ENCODE measurements at regions not wholly inside any gene's neighbourhood (a gene's known extent, or its start where the extent isn't known, plus 50 kb on each side); places are given as distances from the start of the nearest gene placed in this dataset.
"Not testable (repeated sequence)": the region's sequence is repeated elsewhere in the genome, so short reads cannot be mapped to it uniquely, and the experiment has no call there.

GRCh38 chr6:30815041-30815742 lies 69.1 kb upstream of the DDR1 start:
- Mint-ChIP-seq H3K36me3 (peaks cover 33% of the 10 kb centered on the region), H3K4me1 (peaks cover 90% of the 10 kb centered on the region), H3K27ac (peak overlapping the region; percentile 89), H3K4me3 (peak overlapping the region; percentile 31)
- peak in 1 of 2 donors; percentile 76 for DNase-seq (ENCODE audit: low spot score in 2 of 2)
- not testable (repeated sequence) for ATAC-seq, H3K9me3 Mint-ChIP-seq

GRCh38 chr6:30814146-30815040 lies 69.9 kb upstream of the DDR1 start:
- ATAC-seq (peak; percentile 65), DNase-seq (ENCODE audit: low spot score in 2 of 2) (peak in 1 of 2 donors; percentile 55)
- peaks cover 2% of the 10 kb centered on the region for H3K9me3 Mint-ChIP-seq
- H3K27ac Mint-ChIP-seq = peak overlapping the region; percentile 89
- H3K4me3 Mint-ChIP-seq = peak overlapping the region; percentile 37
- H3K36me3 Mint-ChIP-seq = peaks cover 31% of the 10 kb centered on the region
- peaks cover 90% of the 10 kb centered on the region for H3K4me1 Mint-ChIP-seq

GRCh38 chr6:30813631-30814145 lies 69.3 kb upstream of the IER3 start:
- peak overlapping the region; percentile 37 for H3K4me3 Mint-ChIP-seq
- peak overlapping the region; percentile 89 for H3K27ac Mint-ChIP-seq
- ATAC-seq (no peak), DNase-seq (ENCODE audit: low spot score in 2 of 2) (no peak)
- H3K4me1 Mint-ChIP-seq = peaks cover 84% of the 10 kb centered on the region
- peaks cover 2% of the 10 kb centered on the region for H3K9me3 Mint-ChIP-seq
- H3K36me3 Mint-ChIP-seq = peaks cover 28% of the 10 kb centered on the region

GRCh38 chr6:30810813-30811339 lies 66.5 kb upstream of the IER3 start:
- Mint-ChIP-seq H3K27ac (peak overlapping the region; percentile 89), H3K4me1 (peaks cover 74% of the 10 kb centered on the region), H3K36me3 (peaks cover 32% of the 10 kb centered on the region), H3K4me3 (peak overlapping the region; percentile 9), H3K9me3 (peaks cover 2% of the 10 kb centered on the region)
- DNase-seq (ENCODE audit: low spot score in 2 of 2) (peak in 1 of 2 donors; percentile 79), ATAC-seq (peak; percentile 90)

GRCh38 chr6:30807566-30807965 lies 63.2 kb upstream of the IER3 start:
- Mint-ChIP-seq H3K27ac (peak overlapping the region; percentile 67), H3K4me1 (peaks cover 59% of the 10 kb centered on the region), H3K36me3 (peaks cover 20% of the 10 kb centered on the region)
- not testable (repeated sequence) for H3K9me3 Mint-ChIP-seq; DNase-seq (ENCODE audit: low spot score in 2 of 2); H3K4me3 Mint-ChIP-seq; ATAC-seq

GRCh38 chr6:30806581-30807183 lies 62.3 kb upstream of the IER3 start:
- DNase-seq (ENCODE audit: low spot score in 2 of 2) = no peak
- no peaks in the 10 kb centered on the region for H3K9me3 Mint-ChIP-seq
- H3K27ac Mint-ChIP-seq = no peak overlapping the region
- no peak for ATAC-seq
- H3K36me3 Mint-ChIP-seq = peaks cover 13% of the 10 kb centered on the region
- H3K4me1 Mint-ChIP-seq = peaks cover 56% of the 10 kb centered on the region
- H3K4me3 Mint-ChIP-seq = no peak overlapping the region

GRCh38 chr6:30804333-30804732 lies 60.0 kb upstream of the IER3 start:
- Mint-ChIP-seq H3K4me1 (peaks cover 34% of the 10 kb centered on the region), H3K9me3 (no peaks in the 10 kb centered on the region), H3K27ac (no peak overlapping the region), H3K4me3 (no peak overlapping the region), H3K36me3 (peaks cover 6% of the 10 kb centered on the region)
- DNase-seq (ENCODE audit: low spot score in 2 of 2) = no peak
- no peak for ATAC-seq

GRCh38 chr6:30802731-30803130 lies 58.4 kb upstream of the IER3 start:
- Mint-ChIP-seq H3K4me1 (peaks cover 25% of the 10 kb centered on the region), H3K27ac (no peak overlapping the region), H3K9me3 (no peaks in the 10 kb centered on the region), H3K4me3 (no peak overlapping the region), H3K36me3 (no peaks in the 10 kb centered on the region)
- ATAC-seq = no peak
- no peak for DNase-seq (ENCODE audit: low spot score in 2 of 2)

GRCh38 chr6:30801950-30802349 lies 57.6 kb upstream of the IER3 start:
- Mint-ChIP-seq H3K4me3 (no peak overlapping the region), H3K4me1 (peaks cover 25% of the 10 kb centered on the region), H3K36me3 (no peaks in the 10 kb centered on the region), H3K27ac (no peak overlapping the region), H3K9me3 (no peaks in the 10 kb centered on the region)
- DNase-seq (ENCODE audit: low spot score in 2 of 2) = no peak
- ATAC-seq = no peak

- H3K4me3 Mint-ChIP-seq = no peak overlapping the region
- H3K27ac Mint-ChIP-seq = no peak overlapping the region
These were observed 56.5 kb upstream of the IER3 start for GRCh38 chr6:30800871-30801270.

GRCh38 chr6:30799210-30799609 lies 54.9 kb upstream of the IER3 start:
- no peak overlapping the region for H3K27ac Mint-ChIP-seq
- H3K9me3 Mint-ChIP-seq = no peaks in the 10 kb centered on the region
- no peak for DNase-seq (ENCODE audit: low spot score in 2 of 2)
- H3K4me1 Mint-ChIP-seq = peaks cover 12% of the 10 kb centered on the region
- no peak overlapping the region for H3K4me3 Mint-ChIP-seq
- ATAC-seq = no peak
- H3K36me3 Mint-ChIP-seq = no peaks in the 10 kb centered on the region

More at GRCh38 chr6:30800871-30801270, 56.5 kb upstream of the IER3 start:
- no peak for ATAC-seq
- DNase-seq (ENCODE audit: low spot score in 2 of 2) = no peak
- no peaks in the 10 kb centered on the region for H3K36me3 Mint-ChIP-seq
- H3K4me1 Mint-ChIP-seq = peaks cover 22% of the 10 kb centered on the region
- H3K9me3 Mint-ChIP-seq = no peaks in the 10 kb centered on the region

- DNase-seq (ENCODE audit: low spot score in 2 of 2) (no peak), ATAC-seq (no peak)
- Mint-ChIP-seq H3K36me3 (no peaks in the 10 kb centered on the region), H3K4me1 (peaks cover 19% of the 10 kb centered on the region), H3K9me3 (no peaks in the 10 kb centered on the region), H3K4me3 (no peak overlapping the region), H3K27ac (no peak overlapping the region)
These were observed 54.1 kb upstream of the IER3 start for GRCh38 chr6:30798494-30798893.

GRCh38 chr6:30795549-30796293 lies 51.4 kb upstream of the IER3 start:
- Mint-ChIP-seq H3K36me3 (no peaks in the 10 kb centered on the region), H3K9me3 (no peaks in the 10 kb centered on the region), H3K27ac (no peak overlapping the region), H3K4me3 (no peak overlapping the region), H3K4me1 (peaks cover 15% of the 10 kb centered on the region)
- DNase-seq (ENCODE audit: low spot score in 2 of 2) (no peak), ATAC-seq (no peak)

All from stimulated activated effector memory CD8-positive, alpha-beta T cell treated with anti-CD3 and anti-CD28 coated beads, Interleukin-12 subunit alpha, Interleukin-12 subunit beta, amount 100 ng/mL, for 72 hours (primary cell).